Peyer's patch (tissue), 4 donors: ENCODE measurements at regions not wholly inside any gene's neighbourhood (a gene's known extent, or its start where the extent isn't known, plus 50 kb on each side); places are given as distances from the start of the nearest gene placed in this dataset.

ENCODE experiments used
- CTCF ChIP-seq, 6 experiments: fragments of 450-650 bp in 4 of 6; fragments of 200-600 bp in 2 of 6; sonication (generic) in 1 of 6; IDR thresholded peaks; one replicate each; pipeline ENCODE4 v1.5.1; 2017 to 2019; ENCODE audit warnings: antibody characterized with exemption in 6 of 6, mild to moderate bottlenecking in 3 of 6, moderate library complexity in 1 of 6
- POLR2A ChIP-seq, 2 donors: fragments of 450-650 bp; IDR thresholded peaks; one replicate each; pipeline ENCODE4 v1.5.1; 2017; ENCODE audit warnings: antibody characterized with exemption in 2 of 2, mild to moderate bottlenecking in 2 of 2, moderate library complexity in 2 of 2

DNA sequence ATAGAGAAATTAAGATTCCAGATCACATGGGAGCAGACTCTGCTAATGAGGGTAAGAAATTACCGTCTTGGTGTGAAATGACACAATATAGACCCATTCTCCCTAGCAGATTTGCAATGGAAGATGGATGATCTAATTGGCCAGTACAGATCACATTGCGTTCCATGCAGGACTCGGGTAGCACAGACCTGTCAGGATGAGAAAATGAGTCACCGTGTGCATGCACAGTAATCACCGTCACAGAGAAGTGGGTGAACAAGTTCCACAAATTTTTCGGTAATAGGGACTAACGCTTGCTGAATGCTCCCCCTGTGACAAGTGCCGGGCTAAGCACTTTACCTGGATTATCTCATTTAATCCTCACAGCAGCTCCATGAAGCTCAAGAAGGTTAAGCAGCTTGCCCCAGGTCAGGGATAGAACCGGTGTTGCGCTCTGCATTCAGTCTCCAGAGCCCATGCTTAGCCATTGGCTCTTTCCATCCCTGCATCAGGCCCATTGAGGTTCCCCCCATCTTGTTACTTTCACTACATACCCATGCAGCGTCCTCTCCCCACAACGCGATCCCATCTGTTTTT, 375.6 kb downstream of the FBXW7 start:
- TF ChIP-seq CTCF (IDR thresholded peaks at IDR 0.05) = no peak
- TF ChIP-seq POLR2A (IDR thresholded peaks at IDR 0.05) = no peak
